GM18520 (cell line): ENCODE measurements at regions not wholly inside any gene's neighbourhood (a gene's known extent, or its start where the extent isn't known, plus 50 kb on each side); places are given as distances from the start of the nearest gene placed in this dataset.

Experiments
- ATAC-seq: cut with Tn5 transposase; IDR thresholded peaks from one replicate; pipeline ENCODE4 v1.9.1; 2021; ENCODE audit not compliant: unreplicated experiment

DNA sequence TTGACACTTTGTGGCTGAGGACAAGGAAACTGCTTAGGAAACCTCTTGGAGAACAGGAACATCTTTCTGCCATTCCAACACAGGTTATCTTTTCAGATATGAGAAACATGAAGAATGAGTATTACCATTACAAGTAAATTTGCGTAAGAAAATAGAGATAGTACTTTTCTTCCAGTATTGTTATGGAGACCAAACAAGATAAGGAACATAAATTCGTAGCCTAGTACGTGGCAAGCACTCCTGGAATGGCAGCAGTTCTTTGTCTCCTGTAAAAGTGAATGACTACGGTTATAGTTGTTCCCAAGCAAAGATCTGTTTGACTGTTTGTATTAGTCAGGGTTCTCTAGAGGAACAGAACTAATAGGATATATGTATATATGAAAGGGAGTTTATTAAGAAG, 843.1 kb downstream of the STIM2 start:
- no peak for ATAC-seq

DNA sequence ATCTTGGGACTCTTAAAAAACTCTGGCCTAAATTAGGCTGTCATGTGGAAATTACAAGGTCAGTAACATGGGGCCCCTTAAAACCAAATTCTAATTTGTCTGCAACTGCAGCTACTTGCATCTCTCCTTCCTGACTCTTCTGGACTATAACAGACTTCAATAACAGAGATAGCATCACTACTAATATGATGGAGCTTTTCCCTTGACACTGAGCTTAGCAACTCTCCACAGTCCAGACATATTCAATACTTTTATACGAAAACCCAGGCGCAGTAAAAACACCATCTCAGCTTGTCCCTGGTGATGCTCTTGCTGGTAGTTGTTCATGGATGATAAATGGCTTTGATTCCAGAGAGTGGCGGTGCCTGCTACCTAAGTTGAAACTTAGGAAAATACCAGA, 850.4 kb downstream of the STIM2 start:
- no peak for ATAC-seq

DNA sequence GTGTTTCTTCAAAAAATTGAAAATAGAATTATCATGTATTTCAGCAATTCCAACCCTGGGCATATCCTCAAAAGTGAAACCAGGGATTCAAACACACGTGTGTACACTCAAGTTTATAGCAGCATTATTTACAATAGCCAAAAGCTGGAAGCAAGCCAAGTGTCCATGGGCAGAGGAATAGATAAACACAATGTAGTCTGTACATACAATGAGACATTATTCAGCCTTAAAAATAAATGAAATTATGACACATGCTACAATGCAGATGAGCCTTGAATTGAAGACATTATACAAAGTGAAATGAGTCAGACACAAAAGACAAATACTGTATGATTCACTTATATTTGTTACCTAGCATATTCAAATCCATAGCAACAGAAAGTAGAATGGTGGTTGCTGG, 853.4 kb downstream of the STIM2 start:
- no peak for ATAC-seq

DNA sequence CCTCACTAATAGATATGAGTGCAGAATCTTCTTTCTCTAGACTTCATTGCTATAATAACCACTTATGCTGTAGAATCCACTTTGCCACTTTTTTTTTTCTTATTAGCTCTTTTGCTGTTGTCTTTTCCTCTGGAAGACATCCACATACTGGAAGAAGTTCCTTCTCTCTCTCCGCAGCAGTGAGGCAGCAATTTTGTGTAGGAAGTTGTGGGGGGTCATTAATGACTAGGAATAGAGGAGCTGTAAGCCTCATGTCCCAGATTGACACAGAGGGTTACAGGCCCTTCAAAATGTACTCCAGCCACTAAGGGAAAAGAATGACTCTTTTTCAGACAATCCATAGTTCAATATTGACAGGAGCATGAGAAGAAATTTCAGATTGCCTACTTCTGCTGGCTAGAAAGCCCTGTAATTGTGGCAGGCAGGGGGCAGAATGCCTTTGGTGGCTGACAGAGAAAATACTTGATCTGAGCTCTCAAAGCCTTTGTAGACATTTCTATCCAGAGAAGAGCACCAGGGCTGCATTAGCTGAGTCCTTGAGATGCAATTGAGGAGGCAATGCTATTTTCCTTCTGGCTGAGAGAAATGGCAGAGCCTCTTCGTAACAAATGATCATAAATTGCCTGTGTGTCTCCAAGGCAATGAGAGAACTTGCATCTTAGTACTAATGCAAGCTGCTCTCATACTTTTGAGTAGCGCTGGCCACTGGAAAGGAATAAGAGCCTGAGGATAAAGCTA, 856.2 kb downstream of the STIM2 start:
- ATAC-seq = no peak

DNA sequence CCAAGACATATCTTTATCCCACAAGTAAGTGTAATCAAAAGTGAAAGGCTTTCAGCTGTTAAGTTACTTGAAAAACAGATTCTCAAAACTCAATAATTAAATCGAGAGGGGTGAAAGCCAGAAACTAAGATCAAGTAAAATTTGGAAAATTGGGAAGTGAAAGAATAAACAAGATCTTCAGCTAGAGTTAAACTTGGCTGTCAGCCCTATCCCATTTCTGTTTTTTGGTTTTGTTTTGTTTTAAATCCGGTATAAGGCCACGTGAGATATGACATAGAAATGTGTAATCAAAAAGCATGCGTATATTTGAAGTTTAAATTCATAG, 856.8 kb downstream of the STIM2 start:
- no peak for ATAC-seq

DNA sequence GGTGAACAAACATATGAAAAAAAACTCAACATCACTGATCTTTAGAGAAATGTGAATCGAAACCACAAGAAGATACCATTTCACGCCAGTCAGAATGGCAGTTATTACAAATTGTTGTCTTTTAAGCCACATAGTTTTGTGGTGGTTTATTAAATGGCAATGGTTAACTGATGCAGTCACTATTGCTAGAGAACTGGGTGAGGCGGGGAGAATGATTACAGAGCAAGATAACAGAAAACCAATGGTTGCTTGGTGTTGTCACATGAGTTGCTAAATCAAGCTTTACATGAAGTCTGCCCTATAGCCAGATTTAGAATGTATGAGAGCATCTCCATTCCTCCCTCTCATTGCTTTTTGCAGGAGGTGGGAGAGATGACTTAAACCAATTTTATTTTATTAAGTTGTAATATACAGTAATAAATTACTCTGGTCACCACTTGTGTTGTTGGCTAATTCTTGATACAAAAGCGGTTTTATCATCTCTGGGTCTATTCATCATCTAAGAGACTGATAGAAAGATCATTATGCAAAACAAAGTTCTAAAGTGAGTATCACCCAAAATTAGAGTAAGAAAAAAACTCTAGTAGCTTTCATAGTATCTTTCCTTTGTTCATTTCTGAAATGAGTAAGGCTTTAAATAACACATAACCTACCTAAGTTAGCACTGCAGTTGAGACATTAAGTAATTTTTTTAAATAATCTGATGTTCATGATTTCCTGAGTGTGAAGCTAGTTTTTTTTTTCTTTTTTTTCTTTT, 859.5 kb downstream of the STIM2 start:
- ATAC-seq = peak; percentile 75

DNA sequence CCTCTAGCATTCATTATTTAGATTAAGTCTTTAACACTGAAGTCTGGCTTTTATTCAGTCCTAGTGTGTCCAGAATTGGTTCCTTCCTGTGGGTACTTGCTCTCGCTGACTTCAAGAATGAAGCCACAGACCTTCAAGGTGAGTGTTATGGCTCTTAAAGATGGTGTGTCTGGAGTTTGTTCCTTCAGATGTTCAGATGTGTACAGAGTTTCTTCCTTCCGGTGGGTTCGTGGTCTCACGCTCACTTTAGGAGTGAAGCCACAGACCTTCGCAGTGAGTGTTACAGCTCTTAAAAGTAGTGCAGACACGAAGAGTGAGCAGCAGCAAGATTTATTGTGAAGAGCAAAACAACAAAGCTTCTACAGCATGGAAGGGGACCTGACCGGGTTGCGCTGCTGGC, 860.6 kb downstream of the STIM2 start:
- no peak for ATAC-seq

DNA sequence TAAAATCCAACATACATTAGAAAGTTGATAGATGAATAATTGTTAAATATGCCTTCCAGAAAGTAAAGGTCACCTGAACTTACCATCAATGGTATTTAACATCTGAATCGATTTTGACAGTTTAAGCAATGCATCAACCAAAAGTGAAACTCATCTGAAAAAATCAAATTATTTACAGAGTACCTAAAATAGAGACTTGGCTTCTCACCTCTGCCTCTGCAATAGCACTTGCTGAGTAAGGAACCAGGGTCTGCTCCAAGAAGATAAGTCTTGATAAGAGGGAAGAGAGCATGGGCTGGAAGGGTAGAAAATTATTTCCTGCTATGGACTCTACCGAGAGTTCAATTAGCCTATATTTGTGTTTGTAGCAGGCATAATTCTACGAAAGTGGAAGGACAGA, 868.3 kb downstream of the STIM2 start:
- ATAC-seq = no peak

DNA sequence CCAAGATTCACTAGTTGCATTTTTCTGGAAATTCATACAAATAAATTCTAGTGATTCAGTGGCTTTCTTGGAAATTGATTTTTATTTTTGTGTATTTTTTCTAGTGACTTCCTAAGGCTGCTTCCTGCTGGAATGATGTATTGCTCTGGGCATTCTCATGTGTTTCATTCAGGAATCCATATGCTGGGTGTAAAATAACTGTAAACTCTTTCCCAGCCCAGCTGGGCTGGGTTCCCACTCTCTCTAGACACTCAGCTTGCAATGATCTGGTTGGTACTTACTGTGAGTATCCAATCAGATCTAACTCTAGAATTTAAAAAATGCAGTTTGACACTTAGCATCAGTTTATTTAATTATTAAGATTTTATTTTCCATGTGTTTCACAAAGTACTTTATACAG, 882.2 kb downstream of the STIM2 start:
- no peak for ATAC-seq

DNA sequence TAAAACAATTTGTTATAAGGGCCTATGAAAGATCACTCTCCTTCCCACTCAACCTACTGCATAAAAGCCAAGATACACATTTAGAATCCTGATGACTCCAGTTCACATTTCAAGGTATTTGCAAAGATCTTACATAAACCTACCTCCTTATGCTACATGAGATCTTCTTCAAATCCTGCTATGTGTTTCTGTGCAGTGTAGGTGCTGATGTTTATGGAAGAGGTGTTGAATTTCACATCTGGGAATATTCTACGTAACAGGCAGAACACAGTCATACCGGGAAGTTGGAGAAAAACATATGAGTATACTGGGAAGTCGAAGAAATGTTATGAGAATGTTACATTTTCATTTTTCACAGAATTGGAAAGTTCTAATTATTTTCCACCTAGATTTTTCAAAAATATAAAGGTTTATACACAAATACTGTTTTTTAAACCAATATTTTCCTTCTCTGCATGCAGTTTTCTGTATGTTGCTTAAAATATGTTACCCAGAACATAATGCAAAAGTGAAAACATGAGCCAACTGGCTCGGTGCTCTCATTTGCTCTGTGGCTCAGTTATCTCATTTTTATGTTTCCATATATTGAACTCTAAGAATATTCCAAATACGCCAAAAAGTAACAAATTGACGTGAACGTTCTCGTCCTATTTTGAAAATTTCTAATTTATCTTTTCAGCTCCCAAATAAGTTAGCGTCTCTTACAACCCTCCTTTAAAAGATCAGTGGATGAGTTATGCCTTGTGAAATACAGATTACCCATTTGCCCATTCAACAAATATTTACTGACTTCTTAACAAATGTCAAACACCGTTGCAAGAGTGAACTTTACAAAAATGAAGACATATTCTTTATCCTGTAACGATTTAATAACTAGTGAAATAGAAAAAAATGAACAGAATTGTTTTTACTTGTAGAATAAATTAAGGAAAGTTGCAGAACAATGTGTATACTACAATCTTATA, 899.3 kb downstream of the STIM2 start:
- ATAC-seq = no peak

DNA sequence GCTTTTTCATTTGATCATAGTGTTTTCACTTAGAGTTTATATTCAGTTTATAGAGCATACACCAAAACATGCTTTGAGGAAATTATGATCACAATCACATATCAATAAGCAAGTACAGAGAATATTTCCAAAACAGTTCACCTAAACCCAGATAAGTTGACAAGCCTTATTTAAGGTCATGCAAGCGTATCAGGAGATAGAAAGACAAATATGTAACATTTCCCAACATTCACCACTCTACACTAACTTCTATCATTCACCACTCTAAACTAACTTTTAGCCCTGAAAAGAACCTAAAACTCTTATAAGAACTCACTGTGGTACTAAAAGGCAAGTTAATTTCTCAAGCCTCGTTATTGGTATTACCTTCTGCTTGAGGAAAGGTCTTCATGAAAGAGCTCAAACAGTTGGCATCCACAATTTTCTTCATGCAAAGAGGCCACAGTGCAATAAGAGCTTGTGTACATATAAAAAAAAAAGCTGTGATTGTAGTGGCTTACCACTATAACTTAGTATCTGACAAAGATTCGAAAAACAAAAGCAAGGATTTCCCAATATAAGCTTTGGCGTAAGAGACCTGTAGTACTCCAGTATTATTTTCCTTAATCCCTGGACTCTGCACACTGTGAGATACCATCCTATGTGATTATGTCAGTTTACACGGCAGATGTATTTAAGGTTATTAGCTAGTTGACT, 903.3 kb downstream of the STIM2 start:
- no peak for ATAC-seq

DNA sequence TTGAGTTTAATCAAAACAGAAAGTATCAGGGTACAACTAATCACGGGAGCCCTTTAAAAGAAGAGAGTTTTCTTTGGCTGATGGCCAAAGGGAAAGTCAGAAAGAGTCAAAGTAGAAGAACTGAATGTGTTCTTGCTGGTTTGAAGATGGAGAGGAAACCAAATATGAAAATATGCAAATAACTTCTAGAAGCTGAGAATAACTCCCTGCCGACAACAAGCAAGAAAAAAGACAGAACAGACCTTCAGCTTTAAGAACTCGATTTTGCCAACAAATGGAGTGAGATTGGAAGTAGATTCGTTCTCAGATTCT, 903.8 kb downstream of the STIM2 start:
- peak; percentile 58 for ATAC-seq

DNA sequence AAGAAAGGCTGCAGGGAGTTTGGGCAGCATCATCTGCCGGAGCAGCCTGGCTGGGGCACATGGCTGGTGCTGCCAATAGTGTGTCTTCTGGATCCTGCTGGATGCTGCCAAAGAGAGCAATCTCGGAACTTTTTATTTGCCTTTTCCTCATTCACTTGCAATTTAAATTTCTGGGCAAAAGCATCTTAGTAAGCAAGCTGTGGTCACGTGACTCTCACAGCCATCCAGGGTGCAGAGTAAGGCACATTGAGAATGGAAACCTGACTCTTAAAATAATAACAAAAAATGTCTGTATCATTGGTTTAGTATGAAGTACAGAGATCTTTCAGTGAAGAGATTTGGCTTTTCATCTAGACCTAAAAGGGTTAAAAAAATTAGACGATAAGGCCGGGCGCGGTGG, 910.3 kb downstream of the STIM2 start:
- ATAC-seq = no peak

DNA sequence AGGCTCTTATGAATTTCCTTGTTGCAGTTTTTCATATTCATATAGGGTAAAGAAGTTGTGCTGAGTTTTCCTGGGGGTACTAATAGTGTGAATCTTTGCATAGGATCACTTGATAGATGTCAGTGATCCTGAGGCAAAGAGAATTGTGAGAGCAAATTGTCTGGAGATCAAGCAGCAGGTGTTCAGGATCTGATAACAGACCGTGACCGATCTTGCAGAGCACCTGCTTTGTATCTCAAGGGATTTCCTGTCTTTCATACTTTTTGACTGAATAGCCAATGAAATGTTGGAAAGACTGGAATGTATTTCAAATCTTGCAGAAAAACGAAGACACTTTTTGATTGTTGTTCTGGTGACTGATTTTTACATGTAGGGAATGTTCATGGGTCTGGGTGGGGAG, 914.5 kb downstream of the STIM2 start:
- no peak for ATAC-seq

DNA sequence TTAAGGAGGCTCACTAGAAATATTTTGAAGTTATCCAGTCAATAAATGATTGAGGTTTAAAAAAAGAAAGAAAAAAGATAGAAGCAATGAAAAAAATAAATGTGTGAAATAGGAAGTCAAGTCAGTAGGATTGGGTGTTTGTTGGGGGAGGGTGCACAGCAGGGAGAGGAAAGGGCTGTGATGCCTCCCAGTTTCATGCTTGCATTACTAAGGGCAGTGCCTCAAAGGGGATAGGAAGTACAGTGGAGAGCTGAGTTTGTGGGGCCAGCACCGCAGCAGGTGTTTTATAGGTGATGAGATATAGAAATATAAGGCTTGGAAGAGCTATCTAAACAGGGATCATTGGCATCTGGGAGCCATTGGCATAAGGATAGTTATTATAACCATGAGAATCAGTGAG, 919.2 kb downstream of the STIM2 start:
- ATAC-seq = no peak

DNA sequence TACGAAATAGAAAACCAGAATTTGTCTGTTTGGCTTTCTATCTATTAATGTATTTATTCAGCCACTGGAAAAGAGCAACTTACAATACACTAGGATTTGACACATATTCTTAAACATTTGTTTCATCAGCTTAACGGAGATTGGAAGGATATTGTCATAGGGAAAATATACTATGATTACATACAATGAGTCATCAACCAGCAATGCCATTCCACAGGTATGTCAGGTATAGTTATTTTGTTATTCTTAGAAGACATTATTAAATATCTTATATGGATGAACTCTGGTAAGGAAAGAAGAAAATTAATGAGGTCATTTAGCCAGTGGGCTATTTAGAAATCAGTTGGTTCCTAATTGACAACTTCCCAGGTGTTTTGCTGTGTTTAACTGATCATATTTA, 926.6 kb downstream of the STIM2 start:
- ATAC-seq = no peak

DNA sequence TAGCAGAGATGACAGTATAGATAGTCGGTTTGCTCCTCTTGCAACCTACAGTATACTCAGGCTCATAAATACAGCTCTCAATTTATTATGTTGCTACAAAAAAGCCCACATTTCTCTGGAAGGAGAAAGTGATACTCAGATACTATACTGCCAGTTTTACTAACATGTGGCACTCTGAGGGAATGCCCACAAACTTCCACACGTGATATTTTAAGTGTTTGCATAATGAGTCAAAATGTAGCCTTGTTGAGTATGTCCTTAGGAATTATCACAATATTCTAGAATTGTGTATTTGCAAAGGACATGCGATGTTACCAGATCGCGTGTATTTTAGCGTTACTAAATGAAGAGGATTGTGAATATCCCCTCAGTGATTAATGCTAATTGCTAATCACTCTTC, 929.1 kb downstream of the STIM2 start:
- no peak for ATAC-seq

DNA sequence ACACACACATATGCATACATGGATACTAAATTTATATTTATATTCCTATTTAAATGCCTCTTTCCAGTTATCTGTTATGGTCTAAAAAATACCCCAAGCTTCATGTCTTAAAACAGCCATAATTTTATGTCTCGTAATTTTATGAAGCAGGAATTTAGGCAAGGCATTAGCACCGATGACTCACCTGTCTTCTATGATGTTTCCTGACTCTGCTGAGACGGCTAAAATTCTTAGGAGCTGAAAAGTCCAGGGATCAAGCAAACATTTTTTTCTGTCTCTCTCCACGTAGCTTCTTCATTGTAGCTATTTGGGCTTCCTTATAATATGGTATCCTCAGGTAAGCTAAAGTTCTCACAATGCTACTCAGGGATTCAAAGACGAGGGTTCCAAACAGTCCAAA, 930.3 kb downstream of the STIM2 start:
- ATAC-seq = no peak

DNA sequence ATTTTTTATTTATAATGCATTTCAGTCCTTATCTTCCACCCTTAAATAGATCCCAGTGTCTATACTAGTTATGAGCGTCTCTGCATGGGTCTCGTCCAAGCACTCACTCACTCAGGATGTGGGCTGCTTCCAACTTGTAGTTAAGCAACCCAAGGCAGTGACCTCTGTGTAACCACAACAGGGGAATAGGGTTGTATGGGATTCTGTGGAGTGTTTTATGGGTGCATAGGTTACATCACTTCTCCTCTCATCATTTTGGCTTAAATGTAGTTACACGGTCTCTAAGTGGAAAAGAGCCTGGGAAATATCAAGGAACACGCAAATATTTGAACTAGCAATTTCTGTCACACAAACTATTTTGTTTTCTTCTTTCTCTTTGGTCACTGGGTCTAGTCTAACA, 931.0 kb downstream of the STIM2 start:
- ATAC-seq = no peak

DNA sequence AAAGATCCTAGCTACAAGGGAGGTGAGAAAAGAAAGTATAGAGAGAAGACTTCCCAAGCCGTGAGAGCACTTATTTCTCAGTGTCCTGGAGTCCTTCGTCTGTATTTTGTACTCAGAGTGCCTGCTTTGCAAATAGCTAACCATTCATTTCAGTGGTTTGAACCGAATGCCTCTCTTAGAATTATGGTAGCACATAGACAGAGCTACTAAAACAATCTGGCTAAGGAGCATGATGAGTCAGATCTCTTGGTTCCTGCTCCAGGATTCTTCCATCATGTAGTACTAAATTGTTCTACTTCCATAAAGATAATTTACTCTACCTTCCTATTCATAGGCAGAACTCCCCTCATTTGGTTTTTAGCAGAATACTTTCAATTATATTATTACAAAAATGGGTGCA, 946.6 kb downstream of the STIM2 start:
- no peak for ATAC-seq

DNA sequence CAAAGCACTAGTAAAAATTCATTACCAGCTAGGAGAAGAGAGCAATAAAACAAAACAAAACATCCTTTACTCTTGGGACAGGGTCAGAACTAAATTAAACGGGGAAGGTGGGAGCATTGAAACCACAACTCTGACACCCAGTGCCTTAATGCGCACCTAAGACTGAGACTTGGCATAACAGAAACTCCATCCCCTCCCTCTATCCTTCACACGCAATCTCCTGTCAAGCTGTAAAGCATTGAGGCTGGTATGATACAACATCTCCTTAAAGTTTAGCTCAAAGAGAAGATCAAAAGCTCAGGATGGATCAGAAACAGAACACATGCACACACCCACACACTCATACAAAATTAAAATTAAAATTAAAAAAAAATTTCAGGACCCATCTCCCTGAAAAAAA, 951.3 kb downstream of the STIM2 start:
- ATAC-seq = no peak
